ENCODE measurements at regions not wholly inside any gene's neighbourhood (a gene's known extent, or its start where the extent isn't known, plus 50 kb on each side); places are given as distances from the start of the nearest gene placed in this dataset.
"Not testable (repeated sequence)": the region's sequence is repeated elsewhere in the genome, so short reads cannot be mapped to it uniquely, and the experiment has no call there.

- CTCF ChIA-PET = no interaction called here
- no peak for DNase-seq
- Mint-ChIP-seq H3K27me3 (ENCODE audit: low read depth) (peaks cover 15% of the 10 kb centered on the region), H3K4me1 (ENCODE audit: low read depth) (no peaks in the 10 kb centered on the region), H3K9me3 (no peaks in the 10 kb centered on the region), H3K27ac (no peak overlapping the region), H3K4me3 (no peak overlapping the region), H3K36me3 (ENCODE audit: low read depth) (no peaks in the 10 kb centered on the region)
- intact Hi-C loops (cut with micrococcal nuclease) = no loop called here
Measured at GRCh38 chr6:105867821-105868220, 218.3 kb upstream of the PRDM1 start.

- Mint-ChIP-seq H3K27ac (no peak overlapping the region), H3K4me3 (no peak overlapping the region), H3K9me3 (no peaks in the 10 kb centered on the region), H3K27me3 (ENCODE audit: low read depth) (peaks cover 13% of the 10 kb centered on the region), H3K36me3 (ENCODE audit: low read depth) (no peaks in the 10 kb centered on the region), H3K4me1 (ENCODE audit: low read depth) (no peaks in the 10 kb centered on the region)
- intact Hi-C loops (cut with micrococcal nuclease) = no loop called here
- CTCF ChIA-PET = no interaction called here
- DNase-seq = no peak
Measured at GRCh38 chr6:105867277-105867676, 218.9 kb upstream of the PRDM1 start.

- H3K9me3 Mint-ChIP-seq = no peaks in the 10 kb centered on the region
- no peaks in the 10 kb centered on the region for H3K4me1 Mint-ChIP-seq (ENCODE audit: low read depth)
- H3K27ac Mint-ChIP-seq = no peak overlapping the region
- CTCF ChIA-PET = no interaction called here
- no peak for DNase-seq
- intact Hi-C loops (cut with micrococcal nuclease) = no loop called here
- H3K4me3 Mint-ChIP-seq = no peak overlapping the region
- H3K27me3 Mint-ChIP-seq (ENCODE audit: low read depth) = peaks cover 10% of the 10 kb centered on the region
- peaks cover 1% of the 10 kb centered on the region for H3K36me3 Mint-ChIP-seq (ENCODE audit: low read depth)
Measured at GRCh38 chr6:105862936-105863607, 223.1 kb upstream of the PRDM1 start.

GRCh38 chr6:105860927-105861326 is 225.2 kb upstream of the PRDM1 start:
- CTCF ChIA-PET; H3K27ac Mint-ChIP-seq; H3K4me1 Mint-ChIP-seq (ENCODE audit: low read depth); H3K27me3 Mint-ChIP-seq (ENCODE audit: low read depth); H3K36me3 Mint-ChIP-seq (ENCODE audit: low read depth); DNase-seq; H3K9me3 Mint-ChIP-seq; intact Hi-C loops (cut with micrococcal nuclease); H3K4me3 Mint-ChIP-seq: not testable (repeated sequence)

- no peak for DNase-seq
- CTCF ChIA-PET = no interaction called here
- peaks cover 2% of the 10 kb centered on the region for H3K27me3 Mint-ChIP-seq (ENCODE audit: low read depth)
- H3K4me1 Mint-ChIP-seq (ENCODE audit: low read depth) = no peaks in the 10 kb centered on the region
- H3K9me3 Mint-ChIP-seq = no peaks in the 10 kb centered on the region
- H3K27ac Mint-ChIP-seq = no peak overlapping the region
- peaks cover 1% of the 10 kb centered on the region for H3K36me3 Mint-ChIP-seq (ENCODE audit: low read depth)
- intact Hi-C loops (cut with micrococcal nuclease) = no loop called here
- H3K4me3 Mint-ChIP-seq = no peak overlapping the region
Measured at GRCh38 chr6:105859457-105859856, 226.7 kb upstream of the PRDM1 start.

- H3K27me3 Mint-ChIP-seq (ENCODE audit: low read depth); H3K9me3 Mint-ChIP-seq; DNase-seq; CTCF ChIA-PET; intact Hi-C loops (cut with micrococcal nuclease); H3K4me3 Mint-ChIP-seq; H3K4me1 Mint-ChIP-seq (ENCODE audit: low read depth); H3K36me3 Mint-ChIP-seq (ENCODE audit: low read depth); H3K27ac Mint-ChIP-seq: not testable (repeated sequence)
Measured at GRCh38 chr6:105858639-105859038, 227.5 kb upstream of the PRDM1 start.

- Mint-ChIP-seq H3K4me1 (ENCODE audit: low read depth) (no peaks in the 10 kb centered on the region), H3K27me3 (ENCODE audit: low read depth) (no peaks in the 10 kb centered on the region), H3K27ac (no peak overlapping the region), H3K9me3 (no peaks in the 10 kb centered on the region), H3K36me3 (ENCODE audit: low read depth) (peaks cover 1% of the 10 kb centered on the region), H3K4me3 (no peak overlapping the region)
- no peak for DNase-seq
- intact Hi-C loops (cut with micrococcal nuclease) = no loop called here
- CTCF ChIA-PET = no interaction called here
Measured at GRCh38 chr6:105855433-105855832, 230.7 kb upstream of the PRDM1 start.

GRCh38 chr6:105853979-105854378 is 232.2 kb upstream of the PRDM1 start:
- H3K4me1 Mint-ChIP-seq (ENCODE audit: low read depth); H3K36me3 Mint-ChIP-seq (ENCODE audit: low read depth); H3K4me3 Mint-ChIP-seq; H3K27ac Mint-ChIP-seq; CTCF ChIA-PET; H3K9me3 Mint-ChIP-seq; DNase-seq; H3K27me3 Mint-ChIP-seq (ENCODE audit: low read depth); intact Hi-C loops (cut with micrococcal nuclease): not testable (repeated sequence)

- DNase-seq = no peak
- intact Hi-C loops (cut with micrococcal nuclease) = no loop called here
- Mint-ChIP-seq H3K27ac (no peak overlapping the region), H3K27me3 (ENCODE audit: low read depth) (no peaks in the 10 kb centered on the region), H3K4me3 (no peak overlapping the region), H3K9me3 (no peaks in the 10 kb centered on the region), H3K36me3 (ENCODE audit: low read depth) (no peaks in the 10 kb centered on the region), H3K4me1 (ENCODE audit: low read depth) (no peaks in the 10 kb centered on the region)
- CTCF ChIA-PET = interaction anchor here (0.6 kb wide), 1 partner anchor 201 kb away, joined by 3 read pairs; no protein-coding TSS in a partner anchor
Measured at GRCh38 chr6:105851606-105852005, 234.5 kb upstream of the PRDM1 start.

GRCh38 chr6:105851113-105851580 is 235.0 kb upstream of the PRDM1 start:
- Mint-ChIP-seq H3K27ac (no peak overlapping the region), H3K9me3 (no peaks in the 10 kb centered on the region), H3K36me3 (ENCODE audit: low read depth) (no peaks in the 10 kb centered on the region), H3K4me3 (no peak overlapping the region), H3K4me1 (ENCODE audit: low read depth) (no peaks in the 10 kb centered on the region), H3K27me3 (ENCODE audit: low read depth) (no peaks in the 10 kb centered on the region)
- intact Hi-C loops (cut with micrococcal nuclease) = no loop called here
- CTCF ChIA-PET = no interaction called here
- no peak for DNase-seq

- intact Hi-C loops (cut with micrococcal nuclease) = no loop called here
- Mint-ChIP-seq H3K4me1 (ENCODE audit: low read depth) (no peaks in the 10 kb centered on the region), H3K4me3 (no peak overlapping the region), H3K27ac (no peak overlapping the region), H3K9me3 (no peaks in the 10 kb centered on the region), H3K36me3 (ENCODE audit: low read depth) (no peaks in the 10 kb centered on the region), H3K27me3 (ENCODE audit: low read depth) (no peaks in the 10 kb centered on the region)
- no peak for DNase-seq
- CTCF ChIA-PET = no interaction called here
Measured at GRCh38 chr6:105850261-105851112, 235.6 kb upstream of the PRDM1 start.

GRCh38 chr6:105849746-105850145 is 236.4 kb upstream of the PRDM1 start:
- CTCF ChIA-PET = no interaction called here
- Mint-ChIP-seq H3K27ac (no peak overlapping the region), H3K9me3 (no peaks in the 10 kb centered on the region), H3K4me3 (no peak overlapping the region), H3K27me3 (ENCODE audit: low read depth) (no peaks in the 10 kb centered on the region), H3K4me1 (ENCODE audit: low read depth) (no peaks in the 10 kb centered on the region), H3K36me3 (ENCODE audit: low read depth) (no peaks in the 10 kb centered on the region)
- intact Hi-C loops (cut with micrococcal nuclease) = no loop called here
- DNase-seq = no peak

GRCh38 chr6:105847433-105847832 is 238.7 kb upstream of the PRDM1 start:
- Mint-ChIP-seq H3K27ac (no peak overlapping the region), H3K36me3 (ENCODE audit: low read depth) (no peaks in the 10 kb centered on the region), H3K27me3 (ENCODE audit: low read depth) (no peaks in the 10 kb centered on the region), H3K4me3 (no peak overlapping the region), H3K4me1 (ENCODE audit: low read depth) (no peaks in the 10 kb centered on the region), H3K9me3 (no peaks in the 10 kb centered on the region)
- CTCF ChIA-PET = interaction anchor here (0.7 kb wide), 1 partner anchor 85 kb away, joined by 3 read pairs; no protein-coding TSS in a partner anchor
- no peak for DNase-seq
- intact Hi-C loops (cut with micrococcal nuclease) = no loop called here

All from activated naive CD4-positive, alpha-beta T cell treated with anti-CD3 and anti-CD28 coated beads for 36 hours (primary cell).